CD4-positive, alpha-beta T cell treated with Interleukin-15 for 1 hour (primary cell): ENCODE measurements at regions not wholly inside any gene's neighbourhood (a gene's known extent, or its start where the extent isn't known, plus 50 kb on each side); places are given as distances from the start of the nearest gene placed in this dataset.
"Not testable (repeated sequence)": the region's sequence is repeated elsewhere in the genome, so short reads cannot be mapped to it uniquely, and the experiment has no call there.

ENCODE experiments used
- DNase-seq: peaks from one replicate; pipeline ENCODE4 v3.0.0-alpha.2; 2020

GRCh38 chr17:14525551-14526455 is 224.9 kb downstream of the HS3ST3B1 start:
- DNase-seq = no peak

- no peak for DNase-seq
Observed at GRCh38 chr17:14522795-14523387, 222.0 kb downstream of the HS3ST3B1 start.

GRCh38 chr17:14518919-14519318 is 218.0 kb downstream of the HS3ST3B1 start:
- not testable (repeated sequence) for DNase-seq

GRCh38 chr17:14514973-14515372 is 214.1 kb downstream of the HS3ST3B1 start:
- DNase-seq = no peak

- DNase-seq = no peak
Observed at GRCh38 chr17:14513835-14514234, 213.0 kb downstream of the HS3ST3B1 start.

- no peak for DNase-seq
Observed at GRCh38 chr17:14510136-14510535, 209.3 kb downstream of the HS3ST3B1 start.

GRCh38 chr17:14508156-14508555 is 207.3 kb downstream of the HS3ST3B1 start:
- no peak for DNase-seq

- DNase-seq = no peak
Observed at GRCh38 chr17:14506364-14506763, 205.5 kb downstream of the HS3ST3B1 start.

- no peak for DNase-seq
Observed at GRCh38 chr17:14505606-14506005, 204.7 kb downstream of the HS3ST3B1 start.

- no peak for DNase-seq
Observed at GRCh38 chr17:14499976-14500375, 199.1 kb downstream of the HS3ST3B1 start.

GRCh38 chr17:14498812-14499211 is 197.9 kb downstream of the HS3ST3B1 start:
- no peak for DNase-seq

GRCh38 chr17:14494161-14494560 is 193.3 kb downstream of the HS3ST3B1 start:
- no peak for DNase-seq

GRCh38 chr17:14489986-14490385 is 189.1 kb downstream of the HS3ST3B1 start:
- DNase-seq = no peak

GRCh38 chr17:14488958-14489550 is 188.2 kb downstream of the HS3ST3B1 start:
- no peak for DNase-seq

GRCh38 chr17:14487068-14487467 is 186.2 kb downstream of the HS3ST3B1 start:
- DNase-seq = no peak

GRCh38 chr17:14482715-14483114 is 181.8 kb downstream of the HS3ST3B1 start:
- DNase-seq = no peak

- DNase-seq = no peak
Observed at GRCh38 chr17:14481664-14482063, 180.8 kb downstream of the HS3ST3B1 start.

GRCh38 chr17:14474591-14474990 is 173.7 kb downstream of the HS3ST3B1 start:
- no peak for DNase-seq

GRCh38 chr17:14471052-14471451 is 170.2 kb downstream of the HS3ST3B1 start:
- no peak for DNase-seq

- DNase-seq = no peak
Observed at GRCh38 chr17:14470417-14470816, 169.5 kb downstream of the HS3ST3B1 start.

GRCh38 chr17:14469971-14470370 is 169.1 kb downstream of the HS3ST3B1 start:
- DNase-seq = no peak

- DNase-seq = no peak
Observed at GRCh38 chr17:14468858-14469257, 168.0 kb downstream of the HS3ST3B1 start.

GRCh38 chr17:14461227-14461548 is 160.3 kb downstream of the HS3ST3B1 start:
- no peak for DNase-seq
